Trophoblast cell (in vitro differentiated cells and primary cell): ENCODE measurements at regions not wholly inside any gene's neighbourhood (a gene's known extent, or its start where the extent isn't known, plus 50 kb on each side); places are given as distances from the start of the nearest gene placed in this dataset.
A peak's percentile ranks its signal among the peaks of the same experiment; 100 is the strongest.

Experiments
- DNase-seq, 2 donors: peaks; one replicate each; pipeline ENCODE4 v3.0.0-alpha.2; 2016
- H2AFZ ChIP-seq: 2 replicates; pipeline ENCODE4 v1.6.1; 2013; ENCODE audit warnings: low read length, moderate library complexity, mild to moderate bottlenecking; ENCODE audit not compliant: insufficient read depth, poor library complexity
- H2AK5ac ChIP-seq: 2 replicates; pipeline ENCODE4 v1.6.1; 2013; ENCODE audit warnings: mild to moderate bottlenecking, low read length
- H2BK120ac ChIP-seq: 2 replicates; pipeline ENCODE4 v1.6.1; 2013; ENCODE audit warnings: low read length, mild to moderate bottlenecking, moderate library complexity; ENCODE audit not compliant: insufficient read depth, poor library complexity
- H2BK12ac ChIP-seq: 2 replicates; pipeline ENCODE4 v1.6.1; 2013; ENCODE audit warnings: mild to moderate bottlenecking, low read length, moderate library complexity
- H2BK5ac ChIP-seq: 2 replicates; pipeline ENCODE4 v1.6.1; 2013; ENCODE audit warnings: low read length, low read depth, moderate library complexity, mild to moderate bottlenecking; ENCODE audit not compliant: poor library complexity
- H3K14ac ChIP-seq: 2 replicates; pipeline ENCODE4 v1.6.1; 2013; ENCODE audit warnings: mild to moderate bottlenecking, low read length
- H3K18ac ChIP-seq: 2 replicates; pipeline ENCODE4 v1.6.1; 2013; ENCODE audit warnings: mild to moderate bottlenecking, low read length
- H3K23ac ChIP-seq: 2 replicates; pipeline ENCODE4 v1.6.1; 2013; ENCODE audit warnings: low read length
- H3K27ac ChIP-seq: 2 replicates; pipeline ENCODE4 v1.5.1; 2013; ENCODE audit warnings: low read depth, mild to moderate bottlenecking, inconsistent platforms, low read length, moderate library complexity
- H3K27me3 ChIP-seq: 2 replicates; pipeline ENCODE4 v1.6.1; 2013; ENCODE audit warnings: inconsistent platforms, mild to moderate bottlenecking, low read length, moderate library complexity; ENCODE audit not compliant: insufficient read depth
- H3K36me3 ChIP-seq, 2 experiments: 1 replicate in 1 of 2; 2 replicates in 1 of 2; pipeline ENCODE4 v1.6.1; 2013; ENCODE audit warnings: low read length in 2 of 2, mild to moderate bottlenecking in 2 of 2, moderate library complexity in 1 of 2; ENCODE audit not compliant: insufficient read depth in 2 of 2, control insufficient read depth in 1 of 2
- H3K4ac ChIP-seq: 2 replicates; pipeline ENCODE4 v1.6.1; 2013; ENCODE audit warnings: low read depth, mild to moderate bottlenecking, low read length, moderate library complexity
- H3K4me1 ChIP-seq, 2 experiments: 1 replicate in 1 of 2; 2 replicates in 1 of 2; pipeline ENCODE4 v1.6.1; 2013; ENCODE audit warnings: low read length in 2 of 2, mild to moderate bottlenecking in 2 of 2, moderate library complexity in 1 of 2; ENCODE audit not compliant: insufficient read depth in 2 of 2, control insufficient read depth in 1 of 2
- H3K4me2 ChIP-seq: 2 replicates; pipeline ENCODE4 v1.6.1; 2013; ENCODE audit warnings: inconsistent platforms, mild to moderate bottlenecking, low read length, moderate library complexity
- H3K4me3 ChIP-seq: 2 replicates; pipeline ENCODE4 v1.5.1; 2013; ENCODE audit warnings: mild to moderate bottlenecking, low read depth, low read length, inconsistent platforms
- H3K79me1 ChIP-seq: one replicate; pipeline ENCODE4 v1.6.1; 2013; ENCODE audit warnings: low read length
- H3K79me2 ChIP-seq: 2 replicates; pipeline ENCODE4 v1.6.1; 2013; ENCODE audit warnings: low read length, mild to moderate bottlenecking; ENCODE audit not compliant: control insufficient read depth, insufficient read depth, poor library complexity
- H3K9ac ChIP-seq: 2 replicates; pipeline ENCODE4 v1.6.1; 2013; ENCODE audit warnings: mild to moderate bottlenecking, low read length
- H3K9me3 ChIP-seq: 2 replicates; pipeline ENCODE4 v1.6.1; 2013; ENCODE audit warnings: low read depth, mild to moderate bottlenecking, control low read depth, inconsistent platforms, low read length; ENCODE audit not compliant: insufficient read depth
- H4K12ac ChIP-seq: 2 replicates; pipeline ENCODE4 v1.6.1; 2013; ENCODE audit warnings: low read depth, mild to moderate bottlenecking, low read length, moderate library complexity
- H4K8ac ChIP-seq: 2 replicates; pipeline ENCODE4 v1.6.1; 2013; ENCODE audit warnings: low read depth, mild to moderate bottlenecking, low read length, moderate library complexity
- H4K91ac ChIP-seq: one replicate; pipeline ENCODE4 v1.6.1; 2013; ENCODE audit warnings: low read depth, mild to moderate bottlenecking, low read length, moderate library complexity
- WGBS: extraction: QIAGEN DNeasy Blood & Tissue Kit; methylation state at CpG from one replicate; pipeline ENCODE4 v1.1.7; 2013; ENCODE audit warnings: missing lambda C conversion rate; ENCODE audit not compliant: insufficient read length, insufficient coverage; ENCODE audit errors: extremely low coverage; 5-methylcytosine and 5-hydroxymethylcytosine counted together

DNA sequence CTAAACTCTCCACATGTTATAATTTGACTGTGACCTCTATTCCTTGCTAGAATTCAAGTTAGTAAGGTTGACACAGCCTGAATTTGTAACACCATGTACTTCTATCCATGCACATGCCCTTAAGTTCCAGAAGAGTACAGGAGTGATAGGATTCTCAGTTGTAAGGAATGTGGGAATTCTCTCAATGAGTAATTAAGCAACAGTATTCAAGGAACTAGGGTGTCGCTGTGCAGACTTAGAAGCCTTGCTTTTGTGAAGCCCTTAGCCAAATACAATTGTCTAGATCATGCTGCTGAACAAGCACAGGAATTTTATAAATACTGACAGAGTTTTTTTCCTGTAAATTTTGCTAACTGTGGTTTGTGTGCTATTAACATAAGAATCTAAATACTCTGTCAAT lies 276.3 kb upstream of the PTBP2 start:
- Histone ChIP-seq H3K23ac (no peak overlapping the region), H3K18ac (no peak overlapping the region), H2AFZ (no peak overlapping the region), H2AK5ac (no peak overlapping the region), H3K9ac (no peak overlapping the region), H3K14ac (no peak overlapping the region), H4K12ac (no peak overlapping the region), H3K9me3 (no peaks in the 10 kb centered on the region), H3K4me1 (peaks cover 0 to 5% of the 10 kb centered on the region in 2 experiments), H3K36me3 (no peaks in the 10 kb centered on the region), H3K4me2 (no peak overlapping the region), H4K8ac (no peak overlapping the region), H3K4me3 (no peak overlapping the region), H3K79me2 (no peaks in the 10 kb centered on the region), H2BK12ac (no peak overlapping the region), H2BK120ac (no peak overlapping the region), H3K79me1 (no peaks in the 10 kb centered on the region), H3K27ac (peak overlapping the region; percentile 18), H4K91ac (no peak overlapping the region), H3K4ac (no peak overlapping the region), H3K27me3 (no peaks in the 10 kb centered on the region), H2BK5ac (no peak overlapping the region)
- no peak for DNase-seq
- WGBS = no CpG with 5 or more reads among the region's 1 CpG

DNA sequence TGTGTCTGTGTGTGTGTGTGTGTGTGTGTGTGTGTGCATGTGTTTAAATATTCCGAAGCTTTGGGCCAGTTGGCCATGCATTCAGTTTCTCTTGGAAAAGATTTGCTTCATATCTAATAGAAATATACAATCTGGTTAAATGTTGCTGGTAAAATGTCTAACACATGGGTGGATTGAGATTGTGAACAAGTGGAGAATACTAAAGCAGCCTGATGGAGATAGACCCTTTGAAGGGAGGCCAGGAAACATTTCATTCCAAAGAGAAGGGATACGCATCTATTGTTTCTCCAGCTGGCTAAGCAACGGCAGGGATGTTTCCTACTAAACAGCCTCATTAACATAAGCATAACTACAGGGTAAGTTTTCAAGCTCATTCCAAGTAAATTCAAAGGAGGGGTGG lies 257.5 kb upstream of the PTBP2 start:
- H2AFZ ChIP-seq = no peak overlapping the region

DNA sequence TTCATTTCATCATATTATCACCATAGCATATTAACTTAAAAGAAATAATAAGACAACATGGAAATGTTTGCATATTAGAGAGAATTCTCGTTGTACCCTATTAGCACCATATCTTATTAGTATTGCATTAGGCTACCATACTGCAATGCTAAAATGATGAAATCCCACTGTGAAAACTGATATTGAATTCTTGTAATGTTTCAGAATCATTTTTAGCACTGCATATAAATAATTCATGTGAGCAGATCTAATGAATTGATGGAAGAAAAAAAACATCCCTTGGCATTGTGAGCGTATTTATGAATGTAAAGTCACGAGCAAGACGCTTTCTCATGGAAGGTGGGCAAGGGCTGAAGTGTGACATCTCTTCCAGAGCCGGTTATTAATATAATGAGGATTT lies 257.1 kb upstream of the PTBP2 start:
- no peaks in the 10 kb centered on the region for H3K36me3 ChIP-seq
- no peak overlapping the region for H3K27ac ChIP-seq
- no peak overlapping the region for H3K4me3 ChIP-seq
- no peak overlapping the region for H4K91ac ChIP-seq
- no peak overlapping the region for H3K4ac ChIP-seq
- no peaks in the 10 kb centered on the region for H3K79me2 ChIP-seq
- H3K9me3 ChIP-seq = no peaks in the 10 kb centered on the region
- H3K18ac ChIP-seq = no peak overlapping the region
- no peak overlapping the region for H3K23ac ChIP-seq
- H2BK12ac ChIP-seq = no peak overlapping the region
- no peak overlapping the region for H4K12ac ChIP-seq
- no peak overlapping the region for H3K9ac ChIP-seq
- no peak overlapping the region for H3K4me2 ChIP-seq
- no peak overlapping the region for H2BK5ac ChIP-seq
- H4K8ac ChIP-seq = no peak overlapping the region
- no peak for DNase-seq
- no CpG with 5 or more reads among the region's 5 CpGs for WGBS
- no peaks in the 10 kb centered on the region for H3K79me1 ChIP-seq
- no peak overlapping the region for H2BK120ac ChIP-seq
- H3K14ac ChIP-seq = no peak overlapping the region
- H3K27me3 ChIP-seq = no peaks in the 10 kb centered on the region
- H2AFZ ChIP-seq = no peak overlapping the region
- no peak overlapping the region for H2AK5ac ChIP-seq
- no peaks in the 10 kb centered on the region for H3K4me1 ChIP-seq

More for the DNA sequence above, 257.5 kb upstream of the PTBP2 start:
- Histone ChIP-seq H3K4ac (no peak overlapping the region), H3K4me1 (no peaks in the 10 kb centered on the region), H3K27me3 (no peaks in the 10 kb centered on the region), H3K79me2 (no peaks in the 10 kb centered on the region), H3K18ac (no peak overlapping the region), H3K9ac (no peak overlapping the region), H2BK12ac (no peak overlapping the region), H3K14ac (no peak overlapping the region), H3K9me3 (no peaks in the 10 kb centered on the region), H3K4me2 (no peak overlapping the region), H2BK5ac (no peak overlapping the region), H3K79me1 (no peaks in the 10 kb centered on the region), H3K27ac (no peak overlapping the region), H4K8ac (no peak overlapping the region), H2BK120ac (no peak overlapping the region), H4K12ac (no peak overlapping the region), H3K4me3 (no peak overlapping the region), H3K23ac (no peak overlapping the region), H4K91ac (no peak overlapping the region), H2AK5ac (no peak overlapping the region), H3K36me3 (no peaks in the 10 kb centered on the region)
- DNase-seq = no peak
- WGBS = no CpG with 5 or more reads among the region's 3 CpGs

DNA sequence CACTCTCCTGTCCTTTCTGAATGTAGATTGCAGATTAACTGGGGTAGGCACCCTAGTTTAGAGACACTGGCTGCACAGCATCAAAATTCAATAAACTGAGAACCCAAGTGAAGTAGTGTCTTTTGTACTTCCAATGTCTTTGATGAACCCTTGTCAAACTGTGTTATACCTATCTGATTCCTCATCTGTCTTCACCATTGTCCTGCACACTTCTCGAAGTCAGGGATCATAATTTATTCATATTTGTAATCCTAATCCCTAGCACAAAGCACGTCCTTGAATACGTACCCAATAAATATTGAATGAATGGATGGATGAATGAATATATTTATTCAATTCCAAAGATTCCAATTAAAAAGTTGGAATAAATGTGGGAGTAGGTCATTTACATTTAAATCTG lies 256.6 kb upstream of the PTBP2 start:
- no peak overlapping the region for H2BK12ac ChIP-seq
- no peak overlapping the region for H4K8ac ChIP-seq
- no peak overlapping the region for H3K4ac ChIP-seq
- WGBS = no CpG with 5 or more reads among the region's 3 CpGs
- no peak overlapping the region for H4K12ac ChIP-seq
- H3K27me3 ChIP-seq = no peaks in the 10 kb centered on the region
- no peaks in the 10 kb centered on the region for H3K79me2 ChIP-seq
- no peak overlapping the region for H2AFZ ChIP-seq
- no peaks in the 10 kb centered on the region for H3K79me1 ChIP-seq
- H3K9me3 ChIP-seq = no peaks in the 10 kb centered on the region
- no peaks in the 10 kb centered on the region for H3K36me3 ChIP-seq
- no peak for DNase-seq
- H2AK5ac ChIP-seq = no peak overlapping the region
- H3K4me1 ChIP-seq = no peaks in the 10 kb centered on the region
- H3K4me3 ChIP-seq = no peak overlapping the region
- no peak overlapping the region for H2BK5ac ChIP-seq
- no peak overlapping the region for H3K4me2 ChIP-seq
- no peak overlapping the region for H3K27ac ChIP-seq
- H3K9ac ChIP-seq = no peak overlapping the region
- H3K23ac ChIP-seq = no peak overlapping the region
- H2BK120ac ChIP-seq = no peak overlapping the region
- H3K18ac ChIP-seq = no peak overlapping the region
- H4K91ac ChIP-seq = no peak overlapping the region
- H3K14ac ChIP-seq = no peak overlapping the region
